HG03378 (cell line): ENCODE measurements at regions not wholly inside any gene's neighbourhood (a gene's known extent, or its start where the extent isn't known, plus 50 kb on each side); places are given as distances from the start of the nearest gene placed in this dataset.

ENCODE experiments used
- ATAC-seq: cut with Tn5 transposase; IDR thresholded peaks from one replicate; pipeline ENCODE4 v1.9.1; 2021; ENCODE audit warnings: mild to moderate bottlenecking, moderate library complexity; ENCODE audit not compliant: unreplicated experiment

- no peak for ATAC-seq
Measured at GRCh38 chr1:69213644-69214043, 354.1 kb upstream of the LRRC7 start.

GRCh38 chr1:69215883-69216282 is 351.8 kb upstream of the LRRC7 start:
- ATAC-seq, result no peak

- ATAC-seq, result no peak
Measured at GRCh38 chr1:69220672-69221071, 347.1 kb upstream of the LRRC7 start.

- no peak for ATAC-seq
Measured at GRCh38 chr1:69221524-69221923, 346.2 kb upstream of the LRRC7 start.

DNA sequence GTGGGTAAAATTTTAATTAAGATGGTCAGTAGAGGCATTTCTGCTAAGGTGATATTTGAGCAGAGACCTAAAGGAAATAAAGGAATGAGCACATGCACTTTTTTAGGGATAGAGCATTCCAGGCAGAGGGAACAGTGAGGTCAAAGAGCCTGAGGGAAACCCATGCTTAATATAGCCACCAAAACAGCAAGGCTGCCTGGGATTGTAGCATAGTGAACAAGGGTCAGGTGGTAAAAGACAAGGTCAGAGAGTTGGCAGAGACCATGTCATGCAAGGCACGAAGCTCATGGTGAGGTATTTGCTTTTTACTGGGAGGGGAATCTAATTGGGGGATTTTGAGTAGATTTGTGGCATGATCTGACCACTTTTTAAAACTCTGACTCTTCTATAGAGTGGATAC is 344.6 kb upstream of the LRRC7 start:
- ATAC-seq, result no peak

GRCh38 chr1:69228501-69228900 is 339.2 kb upstream of the LRRC7 start:
- no peak for ATAC-seq

DNA sequence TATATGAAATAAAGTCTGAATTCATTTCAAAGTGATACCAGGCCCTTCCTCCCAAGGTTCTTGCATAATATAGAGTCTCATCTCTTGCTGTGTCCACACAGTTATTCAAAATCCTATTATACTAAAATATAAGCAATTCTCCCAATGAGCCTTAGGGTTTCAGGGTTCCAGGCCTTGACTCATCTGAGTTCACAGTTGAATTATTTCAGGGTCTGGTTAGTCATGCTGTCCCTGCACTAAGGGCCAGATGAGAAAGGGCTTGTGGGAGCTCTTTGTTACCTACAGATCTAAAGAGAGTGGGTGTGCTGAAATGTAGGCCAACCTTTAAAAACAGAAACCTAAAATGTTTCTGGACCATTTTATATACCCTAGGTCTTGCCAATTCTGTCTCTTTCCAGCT is 337.5 kb upstream of the LRRC7 start:
- no peak for ATAC-seq

DNA sequence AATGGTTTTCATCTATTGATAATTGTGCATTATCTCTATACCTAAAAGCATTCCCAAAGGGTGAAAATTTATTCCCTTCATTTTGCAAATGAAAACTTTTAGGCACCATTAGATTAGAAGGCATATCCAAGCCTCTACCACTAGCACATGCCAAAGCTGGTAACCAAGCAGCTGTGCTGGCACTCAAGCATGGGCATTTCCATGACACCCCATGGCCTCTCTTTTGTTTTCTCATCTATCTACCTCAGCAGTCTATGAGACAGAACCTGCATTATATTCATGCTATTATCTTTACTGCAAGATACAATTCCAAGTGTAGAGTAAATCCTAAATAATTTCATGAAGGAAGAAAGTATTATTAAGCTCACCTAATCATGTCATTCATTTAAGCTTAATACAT is 334.3 kb upstream of the LRRC7 start:
- no peak for ATAC-seq

DNA sequence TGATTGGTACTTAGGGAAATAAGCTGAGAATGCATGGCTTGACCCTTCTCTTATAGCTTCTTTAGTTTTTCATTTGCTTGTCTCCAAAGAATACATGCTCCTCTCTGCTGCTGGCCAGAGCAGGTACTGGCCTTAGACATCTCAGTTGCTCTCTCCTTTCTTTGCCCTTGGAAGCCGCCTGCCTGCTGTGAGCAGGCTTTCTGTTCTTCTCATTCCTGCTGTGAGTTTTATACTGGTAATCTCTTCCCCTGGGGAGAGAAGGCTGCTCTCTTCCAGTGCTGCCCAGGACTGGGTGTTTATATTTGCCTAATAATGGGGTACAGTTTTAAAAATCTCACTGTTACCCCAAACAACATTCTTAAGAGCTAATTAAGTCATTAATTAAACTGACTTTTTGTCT is 323.5 kb upstream of the LRRC7 start:
- no peak for ATAC-seq

DNA sequence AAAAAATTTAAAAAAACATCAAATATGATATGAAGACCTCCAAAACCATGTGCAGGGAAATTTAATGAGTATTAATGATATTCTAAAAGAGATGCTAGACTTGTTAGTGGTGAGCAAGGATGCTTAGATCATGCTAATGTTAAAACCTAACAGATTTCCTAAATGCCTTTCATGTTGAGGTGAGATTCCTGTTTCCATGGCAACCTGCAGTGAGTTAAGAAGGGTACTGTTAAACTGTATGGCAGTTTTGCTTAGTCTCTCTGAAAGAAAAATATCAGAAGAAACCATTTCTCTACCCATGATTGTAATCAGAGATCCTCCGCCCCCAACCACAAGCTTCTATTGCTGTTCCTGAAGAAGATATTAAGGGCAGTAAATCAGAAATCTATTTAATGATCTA is 321.6 kb upstream of the LRRC7 start:
- no peak for ATAC-seq

GRCh38 chr1:69246710-69247109 is 321.0 kb upstream of the LRRC7 start:
- ATAC-seq, result no peak

GRCh38 chr1:69252696-69253095 is 315.0 kb upstream of the LRRC7 start:
- no peak for ATAC-seq

DNA sequence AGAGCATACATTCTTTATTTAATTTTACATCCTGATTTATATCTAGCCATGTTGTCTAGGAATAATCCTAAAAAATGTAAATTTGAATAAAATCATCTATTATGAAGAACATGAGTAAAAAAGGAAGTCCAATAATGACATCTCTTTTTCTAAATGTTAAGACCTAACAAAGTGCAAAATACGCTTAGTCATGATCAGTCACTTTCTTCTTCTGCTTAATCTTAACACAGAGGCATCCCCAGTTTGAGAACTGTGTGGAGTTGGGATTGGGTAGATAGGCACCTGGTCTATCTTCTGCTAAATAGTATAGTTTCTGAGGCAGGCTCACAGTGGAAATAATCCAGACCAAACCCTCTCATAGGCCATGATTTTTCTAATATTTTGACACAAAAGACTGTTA is 311.7 kb upstream of the LRRC7 start:
- no peak for ATAC-seq

DNA sequence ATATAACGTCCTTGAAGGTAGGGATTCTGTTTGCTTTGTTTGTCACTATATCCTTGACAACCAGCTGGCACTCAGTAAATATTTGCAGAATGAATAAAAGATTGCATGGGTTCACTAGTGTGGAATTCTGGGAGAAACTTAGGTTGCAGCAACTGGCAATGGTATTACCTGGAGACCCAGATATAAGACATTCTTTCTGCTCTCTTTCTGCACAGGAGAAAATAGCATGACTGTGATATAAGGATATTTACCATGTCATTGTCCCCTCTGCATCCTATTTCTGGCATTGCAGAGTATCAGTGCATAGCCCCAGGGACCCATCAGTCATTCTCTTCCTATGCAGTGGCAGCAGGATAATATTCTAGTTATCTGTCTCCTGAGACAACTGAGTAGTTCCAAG is 308.9 kb upstream of the LRRC7 start:
- no peak for ATAC-seq

DNA sequence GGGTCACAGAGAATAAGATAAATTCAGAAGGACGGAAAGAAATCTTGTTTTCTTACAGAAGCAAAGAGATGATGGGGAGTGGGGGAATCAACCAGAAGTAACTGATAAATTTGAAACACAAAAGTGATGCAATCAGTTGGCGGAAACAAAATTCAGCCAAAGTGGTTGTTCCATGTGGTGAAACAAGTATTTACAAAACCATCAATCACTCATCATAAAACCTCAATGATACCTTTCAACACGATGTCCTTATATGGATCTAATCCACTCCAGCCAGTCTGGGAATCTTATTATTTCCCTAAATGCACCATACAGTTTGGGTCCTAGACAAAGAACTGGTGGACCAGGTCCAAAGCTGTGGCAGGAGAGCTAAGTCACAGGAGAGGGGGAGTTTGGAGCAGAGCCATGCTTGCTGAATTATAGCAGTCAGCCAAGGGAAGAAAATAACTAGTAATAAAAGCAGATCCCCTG is 303.8 kb upstream of the LRRC7 start:
- ATAC-seq, result no peak

DNA sequence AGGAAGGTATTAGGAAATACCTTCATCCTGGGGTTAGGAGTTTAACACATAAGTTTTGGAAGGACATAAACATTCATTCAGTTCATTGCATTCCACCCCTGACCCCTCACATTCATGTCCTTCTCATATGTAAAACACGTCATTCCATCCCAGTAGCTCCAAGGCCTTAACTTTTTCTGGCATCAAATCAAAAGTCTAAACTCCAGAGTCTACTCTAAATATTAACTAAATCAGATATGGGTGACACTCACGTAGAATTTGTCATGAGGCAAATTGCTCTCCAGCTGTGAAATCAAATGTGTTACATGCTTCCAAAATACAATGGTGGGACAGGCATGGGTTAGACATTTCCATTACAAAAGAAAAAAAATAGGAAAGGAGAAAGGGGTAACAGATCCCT is 298.2 kb upstream of the LRRC7 start:
- ATAC-seq, result no peak

DNA sequence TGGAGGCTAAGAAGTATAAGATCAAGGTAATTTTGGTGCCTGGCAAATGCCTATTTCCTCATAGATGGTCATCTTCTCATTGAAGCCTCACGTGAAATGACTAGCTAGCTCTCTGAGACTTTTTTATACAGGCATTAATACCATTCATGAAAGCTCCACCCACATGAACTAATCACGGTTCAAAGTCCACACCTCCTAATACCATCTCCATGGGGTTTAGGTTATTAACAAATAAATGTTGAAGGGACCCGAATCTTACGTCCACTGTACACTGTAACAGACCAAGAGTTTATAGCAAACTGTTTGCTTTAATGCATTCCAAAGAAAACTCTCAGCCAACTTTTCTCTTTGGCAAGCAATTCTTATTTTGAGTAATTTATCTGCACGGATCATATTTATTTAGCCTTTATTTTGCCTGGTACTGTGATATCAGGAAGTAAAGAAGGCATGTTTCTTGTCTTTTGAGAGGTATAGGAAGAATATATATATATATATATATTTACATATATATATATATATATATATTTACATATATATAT is 296.1 kb upstream of the LRRC7 start:
- ATAC-seq, result no peak

- ATAC-seq, result no peak
Measured at GRCh38 chr1:69272684-69273083, 295.0 kb upstream of the LRRC7 start.

DNA sequence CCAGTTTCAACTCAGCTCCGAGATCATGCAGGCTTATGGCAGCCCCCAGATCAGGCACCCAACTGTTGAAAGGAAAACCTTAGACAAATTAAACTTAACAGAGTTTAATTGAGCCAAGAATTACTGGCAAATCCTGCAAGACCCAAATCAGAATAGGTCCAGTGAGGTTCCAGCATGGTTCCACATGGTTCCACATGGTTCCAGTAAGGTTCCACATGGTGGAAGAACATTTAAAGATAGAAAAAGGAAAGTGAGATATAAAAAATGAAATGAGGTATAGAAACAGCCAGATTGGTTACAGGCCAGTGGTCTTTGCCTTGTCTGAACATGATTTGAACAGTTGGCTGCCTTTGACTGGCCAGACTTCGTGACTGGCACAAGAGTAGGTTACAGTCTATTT is 288.8 kb upstream of the LRRC7 start:
- no peak for ATAC-seq

DNA sequence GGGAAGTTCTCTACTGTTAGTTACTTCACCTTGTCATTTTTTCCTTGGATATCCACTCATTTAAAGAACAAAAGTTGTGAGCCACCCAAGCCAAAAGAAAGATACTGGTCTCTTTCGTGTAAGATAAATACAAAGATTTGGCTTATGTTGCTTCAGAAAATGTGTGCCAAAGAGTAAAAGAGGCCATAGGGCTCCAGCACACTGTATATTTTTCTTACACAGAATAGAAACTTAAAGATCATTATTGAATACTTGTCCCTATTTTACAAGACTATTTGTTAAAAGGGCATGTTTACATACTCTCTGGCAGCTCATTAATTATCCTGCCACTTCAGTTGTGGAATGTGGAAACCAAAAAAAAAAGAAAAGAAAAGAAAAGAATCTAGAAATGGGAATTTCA is 284.2 kb upstream of the LRRC7 start:
- no peak for ATAC-seq

GRCh38 chr1:69284508-69284907 is 283.2 kb upstream of the LRRC7 start:
- no peak for ATAC-seq

DNA sequence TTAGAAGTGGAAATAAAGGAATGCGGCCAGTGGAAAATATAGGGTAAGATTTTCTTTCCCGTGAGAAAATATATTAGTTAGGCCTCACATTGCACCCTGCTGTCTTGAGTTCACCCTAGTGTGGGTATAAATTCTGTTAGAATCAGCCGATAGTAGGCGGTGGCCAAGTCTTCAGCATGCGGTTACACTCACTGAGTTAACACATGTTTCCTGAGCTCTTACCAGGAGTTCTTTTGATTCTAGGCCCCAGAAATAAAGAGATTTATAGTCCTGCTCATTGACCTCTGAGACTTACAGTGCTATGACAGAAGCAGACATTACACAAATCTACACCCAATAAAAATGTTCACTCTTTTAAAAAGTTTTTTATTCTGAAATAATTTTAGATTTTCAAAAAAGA is 279.3 kb upstream of the LRRC7 start:
- no peak for ATAC-seq

- ATAC-seq, result no peak
Measured at GRCh38 chr1:69290291-69290690, 277.4 kb upstream of the LRRC7 start.

DNA sequence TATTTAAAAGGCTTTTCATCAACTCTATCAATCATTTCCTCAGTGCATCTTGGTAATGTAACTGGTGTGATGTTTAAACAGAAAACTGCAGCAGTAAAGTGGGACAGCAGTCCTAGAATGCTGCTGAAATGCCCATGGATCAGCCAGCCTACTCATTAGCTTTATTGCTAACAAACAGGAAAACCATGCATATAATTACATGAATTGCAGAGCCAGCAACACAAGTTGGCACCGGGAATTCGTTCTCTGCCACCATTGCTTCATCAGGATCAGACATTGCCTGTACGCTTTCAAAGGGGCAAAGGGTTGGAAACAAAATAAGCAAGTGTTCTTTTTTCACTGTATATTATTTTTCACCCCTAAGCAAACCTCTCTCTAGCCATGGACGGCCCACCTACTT is 276.2 kb upstream of the LRRC7 start:
- no peak for ATAC-seq
